Upper lobe of left lung (tissue), 6 donors: ENCODE measurements at regions not wholly inside any gene's neighbourhood (a gene's known extent, or its start where the extent isn't known, plus 50 kb on each side); places are given as distances from the start of the nearest gene placed in this dataset.

Experiments
- ATAC-seq, 2 donors: fragments of 200-7000 bp; cut with Tn5 transposase; one replicate each; pipeline ENCODE4 v1.9.1; 2022; ENCODE audit warnings: mild to moderate bottlenecking in 2 of 2, moderate library complexity in 2 of 2; ENCODE audit not compliant: low FRiP score in 2 of 2
- DNase-seq, 2 donors: peaks; one replicate each; pipeline ENCODE4 v3.0.0-alpha.2; 2019 to 2020
- H3K27ac ChIP-seq, 4 donors: fragments of 200-600 bp; sonication (generic); one replicate each; pipeline ENCODE4 v1.5.1; 2016 to 2019
- H3K27me3 ChIP-seq, 4 donors: fragments of 200-600 bp; sonication (generic); one replicate each; pipeline ENCODE4 v1.5.1; 2017 to 2019
- H3K36me3 ChIP-seq, 4 donors: fragments of 200-600 bp; sonication (generic); one replicate each; pipeline ENCODE4 v1.5.1; 2016 to 2019
- H3K4me1 ChIP-seq, 4 donors: fragments of 200-600 bp; sonication (generic); one replicate each; pipeline ENCODE4 v1.5.1; 2018 to 2019
- H3K4me3 ChIP-seq, 4 donors: fragments of 200-600 bp; sonication (generic); one replicate each; pipeline ENCODE4 v1.5.1; 2017 to 2019; ENCODE audit warnings: mild to moderate bottlenecking in 2 of 4, moderate library complexity in 1 of 4
- H3K9me3 ChIP-seq, 4 donors: fragments of 200-600 bp; sonication (generic); one replicate each; pipeline ENCODE4 v1.5.1; 2018 to 2019
- EP300 ChIP-seq, 4 donors: sonication (generic); formaldehyde crosslinking; IDR thresholded peaks; one replicate each; pipeline ENCODE4 v1.5.1; 2017; ENCODE audit warnings: antibody characterized with exemption in 4 of 4, control low read depth in 2 of 4
- POLR2A ChIP-seq, 4 donors: fragments of 450-650 bp; IDR thresholded peaks; one replicate each; pipeline ENCODE4 v1.5.1; 2016 to 2017; ENCODE audit warnings: antibody characterized with exemption in 4 of 4, mild to moderate bottlenecking in 2 of 4
- POLR2AphosphoS5 ChIP-seq, 2 donors: sonication (generic); formaldehyde crosslinking; IDR thresholded peaks; one replicate each; pipeline ENCODE4 v1.5.1; 2017; ENCODE audit warnings: antibody characterized with exemption in 2 of 2
- WGBS, 2 donors: methylation state at CpG; one replicate each; pipeline ENCODE4 v1.1.5; 2017 to 2018; 5-methylcytosine and 5-hydroxymethylcytosine counted together
- TF ChIP-seq, protein P1 (sequence below), 6 experiments: fragments of 450-650 bp in 4 of 6; fragments of 200-600 bp in 2 of 6; sonication (generic) in 2 of 6; IDR thresholded peaks; one replicate each; pipeline ENCODE4 v1.5.1; 2016 to 2019; ENCODE audit warnings: antibody characterized with exemption in 6 of 6
- donor health status: DM: no; HTN: no; CAD: no; lungs with moderate emphysema.
- donor health status: DM: no; HTN: yes; CAD: no; lungs with severe emphysema.

DNA sequence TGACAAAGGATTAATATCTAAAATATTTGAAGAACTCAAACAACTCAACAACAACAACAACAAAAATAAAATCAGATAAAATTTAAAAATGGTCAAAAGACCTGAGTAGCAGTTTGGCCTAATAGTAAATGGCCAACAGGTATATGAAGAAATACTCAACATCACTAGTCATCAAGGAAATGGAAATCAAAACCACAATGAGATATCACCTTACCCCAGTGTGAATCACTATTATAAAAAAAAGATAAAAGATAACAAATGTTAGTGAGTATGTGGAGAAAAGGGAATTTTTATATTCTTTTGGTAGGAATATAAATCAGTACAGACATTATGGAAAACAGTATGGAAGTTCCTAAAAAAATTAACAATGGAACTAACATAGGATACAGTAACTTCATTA, 247.9 kb upstream of the TRPC7 start:
- Histone ChIP-seq H3K36me3 (no peaks in the 10 kb centered on the region), H3K4me1 (no peaks in the 10 kb centered on the region), H3K4me3 (no peak overlapping the region), H3K9me3 (peaks cover 0 to 3% (median 1%) of the 10 kb centered on the region in 4 donors), H3K27ac (no peak overlapping the region), H3K27me3 (no peaks in the 10 kb centered on the region)
- DNase-seq (no peak), ATAC-seq (no peak)
- TF ChIP-seq, protein P1, sequence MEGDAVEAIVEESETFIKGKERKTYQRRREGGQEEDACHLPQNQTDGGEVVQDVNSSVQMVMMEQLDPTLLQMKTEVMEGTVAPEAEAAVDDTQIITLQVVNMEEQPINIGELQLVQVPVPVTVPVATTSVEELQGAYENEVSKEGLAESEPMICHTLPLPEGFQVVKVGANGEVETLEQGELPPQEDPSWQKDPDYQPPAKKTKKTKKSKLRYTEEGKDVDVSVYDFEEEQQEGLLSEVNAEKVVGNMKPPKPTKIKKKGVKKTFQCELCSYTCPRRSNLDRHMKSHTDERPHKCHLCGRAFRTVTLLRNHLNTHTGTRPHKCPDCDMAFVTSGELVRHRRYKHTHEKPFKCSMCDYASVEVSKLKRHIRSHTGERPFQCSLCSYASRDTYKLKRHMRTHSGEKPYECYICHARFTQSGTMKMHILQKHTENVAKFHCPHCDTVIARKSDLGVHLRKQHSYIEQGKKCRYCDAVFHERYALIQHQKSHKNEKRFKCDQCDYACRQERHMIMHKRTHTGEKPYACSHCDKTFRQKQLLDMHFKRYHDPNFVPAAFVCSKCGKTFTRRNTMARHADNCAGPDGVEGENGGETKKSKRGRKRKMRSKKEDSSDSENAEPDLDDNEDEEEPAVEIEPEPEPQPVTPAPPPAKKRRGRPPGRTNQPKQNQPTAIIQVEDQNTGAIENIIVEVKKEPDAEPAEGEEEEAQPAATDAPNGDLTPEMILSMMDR (IDR thresholded peaks at IDR 0.05) = no peak
- TF ChIP-seq POLR2AphosphoS5 (IDR thresholded peaks at IDR 0.05) (no peak), POLR2A (IDR thresholded peaks at IDR 0.05) (no peak), EP300 (IDR thresholded peaks at IDR 0.05) (no peak)

DNA sequence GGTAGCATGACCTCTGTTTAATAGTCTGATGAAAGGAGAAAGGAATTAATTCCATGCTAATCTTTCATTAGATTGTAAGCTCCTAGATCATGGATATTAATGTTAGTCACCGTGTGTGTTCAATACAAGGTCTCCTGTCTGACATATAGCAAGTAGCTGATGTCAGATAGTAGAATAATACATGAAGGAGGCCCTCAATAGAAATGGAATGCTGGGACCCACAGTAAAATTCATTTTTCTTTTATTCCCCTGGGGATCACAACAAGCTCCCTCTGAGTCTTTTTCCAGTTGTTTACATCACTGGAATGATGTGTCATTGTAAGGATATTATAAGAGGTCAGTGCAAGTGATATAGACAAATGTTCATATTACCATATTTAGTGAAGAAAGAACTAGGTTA, 240.3 kb upstream of the TRPC7 start:
- WGBS, 2 donors = 68 to 78% methylated on average over 1 of the region's 1 CpG
- Histone ChIP-seq H3K4me1 (no peaks in the 10 kb centered on the region), H3K27ac (no peak overlapping the region), H3K27me3 (no peaks in the 10 kb centered on the region), H3K9me3 (peaks cover 0 to 16% (median 7%) of the 10 kb centered on the region in 4 donors), H3K36me3 (no peaks in the 10 kb centered on the region), H3K4me3 (no peak overlapping the region)
- ATAC-seq = no peak
- TF ChIP-seq, protein P1 (IDR thresholded peaks at IDR 0.05) = no peak
- TF ChIP-seq POLR2A (IDR thresholded peaks at IDR 0.05) = no peak
- no peak for TF ChIP-seq POLR2AphosphoS5 (IDR thresholded peaks at IDR 0.05)
- TF ChIP-seq EP300 (IDR thresholded peaks at IDR 0.05) = no peak
- no peak for DNase-seq

DNA sequence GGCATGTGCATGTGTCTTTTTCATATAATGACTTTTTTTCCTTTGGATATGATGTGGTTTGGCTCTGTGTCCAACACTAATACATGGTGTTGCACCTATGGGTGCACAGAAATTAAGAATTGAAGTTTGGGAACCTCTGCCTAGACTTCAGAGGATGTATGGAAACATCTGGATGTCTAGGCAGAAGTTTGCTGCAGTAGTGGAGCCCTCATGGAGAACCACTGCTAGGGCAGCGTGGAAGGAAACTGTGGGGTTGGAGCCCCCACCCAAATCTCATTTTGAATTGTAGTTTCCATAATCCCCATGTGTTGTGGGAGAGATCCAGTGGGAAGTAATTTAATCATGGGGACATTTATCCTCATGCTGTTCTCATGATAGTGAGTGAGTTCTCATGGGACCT, 235.0 kb upstream of the TRPC7 start:
- TF ChIP-seq, protein P1 (IDR thresholded peaks at IDR 0.05) = no peak
- TF ChIP-seq POLR2A (IDR thresholded peaks at IDR 0.05) = no peak
- no peak for TF ChIP-seq POLR2AphosphoS5 (IDR thresholded peaks at IDR 0.05)
- TF ChIP-seq EP300 (IDR thresholded peaks at IDR 0.05) = no peak
- Histone ChIP-seq H3K4me1 (no peaks in the 10 kb centered on the region), H3K27ac (no peak overlapping the region), H3K27me3 (no peaks in the 10 kb centered on the region), H3K36me3 (no peaks in the 10 kb centered on the region), H3K9me3 (peaks cover 0 to 23% (median 5%) of the 10 kb centered on the region in 4 donors), H3K4me3 (no peak overlapping the region)
- ATAC-seq (no peak), DNase-seq (no peak)
- 88 to 91% methylated on average over 1 of the region's 1 CpG for WGBS, 2 donors

DNA sequence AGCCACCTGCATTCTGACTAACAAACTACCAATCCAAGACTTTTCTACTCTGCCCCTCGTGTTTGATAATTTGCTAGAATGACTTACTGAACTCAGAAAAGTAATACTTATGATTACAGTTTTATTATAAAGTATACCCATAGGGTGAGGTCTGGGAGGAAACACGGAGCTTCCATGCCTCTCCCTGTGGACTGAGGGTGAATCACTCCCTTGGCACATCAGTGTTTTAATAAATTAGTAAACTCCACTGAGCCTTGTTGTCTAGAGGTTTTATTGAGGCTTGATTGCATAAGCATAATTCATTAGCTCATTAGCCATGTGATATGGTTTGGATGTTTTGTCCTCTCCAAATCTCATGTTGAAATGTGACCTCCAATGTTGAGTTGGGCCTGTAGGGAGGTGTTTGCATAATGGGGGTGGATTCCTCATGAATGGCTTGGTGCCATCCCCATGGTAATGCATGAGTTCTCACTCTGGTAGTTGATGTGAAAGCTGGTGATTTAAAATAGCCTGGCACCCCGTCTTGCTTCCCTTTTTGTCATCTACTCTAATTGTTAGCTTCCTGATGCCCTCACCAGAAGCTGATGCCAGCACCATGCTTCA, 233.6 kb upstream of the TRPC7 start:
- H3K36me3 ChIP-seq = no peaks in the 10 kb centered on the region
- TF ChIP-seq, protein P1 (IDR thresholded peaks at IDR 0.05) = no peak
- TF ChIP-seq EP300 (IDR thresholded peaks at IDR 0.05) = no peak
- TF ChIP-seq POLR2AphosphoS5 (IDR thresholded peaks at IDR 0.05) = no peak
- no peak for TF ChIP-seq POLR2A (IDR thresholded peaks at IDR 0.05)
- DNase-seq (no peak), ATAC-seq (no peak)
- no peak overlapping the region for H3K4me3 ChIP-seq
- no peaks in the 10 kb centered on the region for H3K4me1 ChIP-seq
- peaks cover 0 to 23% (median 5%) of the 10 kb centered on the region in 4 donors for H3K9me3 ChIP-seq
- H3K27me3 ChIP-seq = no peaks in the 10 kb centered on the region
- H3K27ac ChIP-seq = no peak overlapping the region
- 45 to 73% methylated on average over 3 of the region's 3 CpGs for WGBS, 2 donors

DNA sequence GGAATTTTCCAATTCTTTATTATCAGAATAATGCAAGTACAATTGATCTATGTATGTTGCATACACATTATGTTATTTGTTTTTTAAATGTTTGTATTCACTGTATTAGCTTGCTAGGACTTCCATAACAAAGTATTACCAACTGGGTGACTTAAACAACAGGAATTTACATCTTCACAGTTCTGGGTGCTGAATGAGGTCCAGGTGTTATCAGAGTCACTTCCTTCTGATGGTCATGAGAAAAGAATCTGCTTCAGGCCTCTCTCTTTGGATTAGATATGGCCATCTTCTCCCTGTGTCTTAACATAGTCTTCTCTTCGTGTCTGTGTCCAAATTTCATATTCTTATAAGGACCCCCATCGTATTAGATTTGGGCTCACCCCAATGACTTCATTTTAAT, 229.1 kb upstream of the TRPC7 start:
- TF ChIP-seq POLR2AphosphoS5 (IDR thresholded peaks at IDR 0.05) = no peak
- TF ChIP-seq EP300 (IDR thresholded peaks at IDR 0.05) = no peak
- TF ChIP-seq, protein P1 (IDR thresholded peaks at IDR 0.05) = no peak
- TF ChIP-seq POLR2A (IDR thresholded peaks at IDR 0.05) = no peak
- no peak overlapping the region for H3K4me3 ChIP-seq
- no peaks in the 10 kb centered on the region for H3K4me1 ChIP-seq
- WGBS, 2 donors = 44 to 67% methylated on average over 2 of the region's 2 CpGs
- no peak for DNase-seq
- no peak for ATAC-seq
- H3K9me3 ChIP-seq = no peaks in the 10 kb centered on the region
- H3K27me3 ChIP-seq = no peaks in the 10 kb centered on the region
- H3K27ac ChIP-seq = no peak overlapping the region
- H3K36me3 ChIP-seq = no peaks in the 10 kb centered on the region
